CD4-positive, CD25-positive, alpha-beta regulatory T cell (primary cell): ENCODE measurements at regions not wholly inside any gene's neighbourhood (a gene's known extent, or its start where the extent isn't known, plus 50 kb on each side); places are given as distances from the start of the nearest gene placed in this dataset.

Experiments
- ATAC-seq, 2 donors: fragments of 150-1000 bp; cut with Tn5 transposase; one replicate each; pipeline ENCODE4 v1.10.0; 2021; ENCODE audit warnings: low read depth in 2 of 2, moderate number of reproducible peaks in 2 of 2, moderate library complexity in 1 of 2
- DNase-seq, 3 donors: peaks; one replicate each; pipeline versions ENCODE4 v3.0.0 to v3.0.0-alpha.2; 2012 to 2022; ENCODE audit warnings: mixed read lengths in 1 of 3
- H3K27ac ChIP-seq: one replicate; pipeline ENCODE4 v1.7.0; 2013; ENCODE audit warnings: mild to moderate bottlenecking, low read length; ENCODE audit not compliant: insufficient read depth, poor library complexity, severe bottlenecking
- H3K27me3 ChIP-seq: one replicate; pipeline ENCODE4 v1.7.0; 2013; ENCODE audit warnings: low read length; ENCODE audit not compliant: control insufficient read depth, insufficient read depth
- H3K36me3 ChIP-seq: one replicate; pipeline ENCODE4 v1.7.0; 2013; ENCODE audit warnings: mild to moderate bottlenecking, low read length, moderate library complexity; ENCODE audit not compliant: control insufficient read depth, insufficient read depth
- H3K4me1 ChIP-seq: 2 replicates; pipeline ENCODE4 v1.7.0; 2013; ENCODE audit warnings: mild to moderate bottlenecking, low read length; ENCODE audit not compliant: insufficient read depth, control insufficient read depth, poor library complexity, severe bottlenecking
- H3K4me3 ChIP-seq: one replicate; pipeline ENCODE4 v1.7.0; 2013; ENCODE audit warnings: low read depth, mild to moderate bottlenecking, low read length, moderate library complexity
- H3K9me3 ChIP-seq, 2 experiments: 1 replicate in 1 of 2; 2 replicates in 1 of 2; pipeline ENCODE4 v1.7.0; 2013; ENCODE audit warnings: low read length in 2 of 2, mild to moderate bottlenecking in 1 of 2, moderate library complexity in 1 of 2; ENCODE audit not compliant: control insufficient read depth in 2 of 2
- H3K27ac Mint-ChIP-seq, 3 donors: one replicate each; pipeline ENCODE4 v1.8.0; 2020 to 2022; ENCODE audit warnings: mild to moderate bottlenecking in 3 of 3, mixed read lengths in 3 of 3, moderate library complexity in 2 of 3
- H3K27me3 Mint-ChIP-seq: one replicate; pipeline ENCODE4 v1.8.0; 2022; ENCODE audit warnings: mild to moderate bottlenecking, mixed read lengths
- H3K36me3 Mint-ChIP-seq: one replicate; pipeline ENCODE4 v1.8.0; 2020; ENCODE audit warnings: mixed read lengths
- H3K4me1 Mint-ChIP-seq, 4 donors: one replicate each; pipeline ENCODE4 v1.8.0; 2020 to 2022; ENCODE audit warnings: mixed read lengths in 4 of 4, mild to moderate bottlenecking in 1 of 4
- H3K4me3 Mint-ChIP-seq, 4 donors: one replicate each; pipeline ENCODE4 v1.8.0; 2020 to 2022; ENCODE audit warnings: mild to moderate bottlenecking in 4 of 4, mixed read lengths in 4 of 4, moderate library complexity in 3 of 4
- H3K9me3 Mint-ChIP-seq, 7 donors: one replicate each; pipeline ENCODE4 v1.8.0; 2020 to 2022; ENCODE audit warnings: mixed read lengths in 7 of 7, mild to moderate bottlenecking in 3 of 7, moderate library complexity in 2 of 7

GRCh38 chr12:88725592-88726143, 145.4 kb upstream of the KITLG start:
- Histone ChIP-seq H3K4me1 (no peaks in the 10 kb centered on the region), H3K27ac (no peak overlapping the region), H3K27me3 (no peaks in the 10 kb centered on the region), H3K36me3 (no peaks in the 10 kb centered on the region), H3K4me3 (no peak overlapping the region), H3K9me3 (no peaks in the 10 kb centered on the region)
- Mint-ChIP-seq H3K36me3 (no peaks in the 10 kb centered on the region), H3K27ac (no peak overlapping the region), H3K4me3 (no peak overlapping the region), H3K4me1 (no peaks in the 10 kb centered on the region), H3K9me3 (peaks cover 0 to 7% (median 0%) of the 10 kb centered on the region in 7 donors), H3K27me3 (no peaks in the 10 kb centered on the region)
- ATAC-seq (no peak), DNase-seq (no peak)

GRCh38 chr12:88723219-88723618, 142.9 kb upstream of the KITLG start:
- H3K4me3 Mint-ChIP-seq = no peak overlapping the region
- Histone ChIP-seq H3K27me3 (no peaks in the 10 kb centered on the region), H3K9me3 (no peaks in the 10 kb centered on the region), H3K27ac (no peak overlapping the region), H3K36me3 (no peaks in the 10 kb centered on the region), H3K4me3 (no peak overlapping the region), H3K4me1 (no peaks in the 10 kb centered on the region)
- H3K27ac Mint-ChIP-seq = no peak overlapping the region
- DNase-seq = no peak
- no peak for ATAC-seq
- H3K4me1 Mint-ChIP-seq = no peaks in the 10 kb centered on the region
- no peaks in the 10 kb centered on the region for H3K27me3 Mint-ChIP-seq
- peaks cover 0 to 7% (median 2%) of the 10 kb centered on the region in 7 donors for H3K9me3 Mint-ChIP-seq
- no peaks in the 10 kb centered on the region for H3K36me3 Mint-ChIP-seq

GRCh38 chr12:88720785-88721650, 140.7 kb upstream of the KITLG start:
- no peaks in the 10 kb centered on the region for H3K27me3 ChIP-seq
- no peak for ATAC-seq
- H3K36me3 ChIP-seq = no peaks in the 10 kb centered on the region
- peaks cover 0 to 9% (median 3%) of the 10 kb centered on the region in 7 donors for H3K9me3 Mint-ChIP-seq
- H3K27ac Mint-ChIP-seq = no peak overlapping the region
- no peak overlapping the region for H3K4me3 Mint-ChIP-seq
- H3K4me3 ChIP-seq = no peak overlapping the region
- H3K27ac ChIP-seq = no peak overlapping the region
- no peak for DNase-seq
- H3K4me1 Mint-ChIP-seq = no peaks in the 10 kb centered on the region
- H3K27me3 Mint-ChIP-seq = no peaks in the 10 kb centered on the region
- no peaks in the 10 kb centered on the region for H3K4me1 ChIP-seq
- H3K9me3 ChIP-seq = no peaks in the 10 kb centered on the region
- no peaks in the 10 kb centered on the region for H3K36me3 Mint-ChIP-seq

GRCh38 chr12:88720231-88720630, 140.0 kb upstream of the KITLG start:
- H3K9me3 ChIP-seq = no peaks in the 10 kb centered on the region
- ATAC-seq = no peak
- H3K36me3 ChIP-seq = no peaks in the 10 kb centered on the region
- no peak overlapping the region for H3K4me3 ChIP-seq
- no peaks in the 10 kb centered on the region for H3K27me3 ChIP-seq
- Mint-ChIP-seq H3K36me3 (no peaks in the 10 kb centered on the region), H3K27me3 (no peaks in the 10 kb centered on the region), H3K4me1 (no peaks in the 10 kb centered on the region), H3K9me3 (peaks cover 0 to 9% (median 3%) of the 10 kb centered on the region in 7 donors), H3K27ac (no peak overlapping the region), H3K4me3 (no peak overlapping the region)
- H3K4me1 ChIP-seq = no peaks in the 10 kb centered on the region
- no peak for DNase-seq
- H3K27ac ChIP-seq = no peak overlapping the region

GRCh38 chr12:88717188-88717587, 136.9 kb upstream of the KITLG start:
- no peaks in the 10 kb centered on the region for H3K4me1 ChIP-seq
- H3K36me3 ChIP-seq = no peaks in the 10 kb centered on the region
- DNase-seq (no peak), ATAC-seq (no peak)
- H3K9me3 ChIP-seq = no peaks in the 10 kb centered on the region
- H3K36me3 Mint-ChIP-seq = no peaks in the 10 kb centered on the region
- peaks cover 0 to 9% (median 2%) of the 10 kb centered on the region in 7 donors for H3K9me3 Mint-ChIP-seq
- no peak overlapping the region for H3K4me3 Mint-ChIP-seq
- H3K4me1 Mint-ChIP-seq = no peaks in the 10 kb centered on the region
- no peaks in the 10 kb centered on the region for H3K27me3 Mint-ChIP-seq
- no peak overlapping the region for H3K27ac Mint-ChIP-seq
- no peaks in the 10 kb centered on the region for H3K27me3 ChIP-seq
- no peak overlapping the region for H3K27ac ChIP-seq
- no peak overlapping the region for H3K4me3 ChIP-seq

GRCh38 chr12:88716240-88716639, 136.0 kb upstream of the KITLG start:
- Mint-ChIP-seq H3K27me3 (no peaks in the 10 kb centered on the region), H3K27ac (no peak overlapping the region), H3K9me3 (peaks cover 0 to 9% (median 2%) of the 10 kb centered on the region in 7 donors), H3K4me3 (no peak overlapping the region), H3K4me1 (no peaks in the 10 kb centered on the region), H3K36me3 (no peaks in the 10 kb centered on the region)
- DNase-seq = no peak
- H3K36me3 ChIP-seq = no peaks in the 10 kb centered on the region
- no peaks in the 10 kb centered on the region for H3K27me3 ChIP-seq
- H3K4me1 ChIP-seq = no peaks in the 10 kb centered on the region
- no peak overlapping the region for H3K27ac ChIP-seq
- no peaks in the 10 kb centered on the region for H3K9me3 ChIP-seq
- no peak for ATAC-seq
- H3K4me3 ChIP-seq = no peak overlapping the region

- Histone ChIP-seq H3K4me3 (no peak overlapping the region), H3K27ac (no peak overlapping the region), H3K4me1 (no peaks in the 10 kb centered on the region), H3K27me3 (no peaks in the 10 kb centered on the region), H3K36me3 (no peaks in the 10 kb centered on the region), H3K9me3 (no peaks in the 10 kb centered on the region)
- no peaks in the 10 kb centered on the region for H3K4me1 Mint-ChIP-seq
- no peaks in the 10 kb centered on the region for H3K27me3 Mint-ChIP-seq
- H3K27ac Mint-ChIP-seq = no peak overlapping the region
- DNase-seq (no peak), ATAC-seq (no peak)
- H3K4me3 Mint-ChIP-seq = no peak overlapping the region
- H3K9me3 Mint-ChIP-seq = peaks cover 0 to 9% (median 2%) of the 10 kb centered on the region in 7 donors
- H3K36me3 Mint-ChIP-seq = no peaks in the 10 kb centered on the region
Measured at GRCh38 chr12:88715673-88716072, 135.4 kb upstream of the KITLG start.
